ENCODE measurements at regions not wholly inside any gene's neighbourhood (a gene's known extent, or its start where the extent isn't known, plus 50 kb on each side); places are given as distances from the start of the nearest gene placed in this dataset.

GRCh38 chr21:25341981-25342380 is 265.3 kb downstream of the MRPL39 start:
- H3K27me3 Mint-ChIP-seq, result peaks cover 4 to 15% (median 12%) of the 10 kb centered on the region in 5 donors
- CTCF ChIA-PET, result no interaction called here
- no peak for DNase-seq
- no peak overlapping the region for H3K27ac ChIP-seq (ENCODE audit: low read depth, low read length)
- no peaks in the 10 kb centered on the region for H3K4me1 ChIP-seq (ENCODE audit: control insufficient read depth in 2 of 2, insufficient read depth in 2 of 2, low read length in 2 of 2)
- no peaks in the 10 kb centered on the region for H3K36me3 ChIP-seq (ENCODE audit: control insufficient read depth in 2 of 3, insufficient read depth in 3 of 3, low read length in 3 of 3)
- intact Hi-C loops (cut with micrococcal nuclease), result no loop called here
- H3K4me3 Mint-ChIP-seq, result no peak overlapping the region
- no peak for ATAC-seq
- no peak overlapping the region for H3K4me3 ChIP-seq (ENCODE audit: low read length)
- POLR2A ChIA-PET, result no interaction called here
- no peak overlapping the region for H3K27ac Mint-ChIP-seq
- H3K27me3 ChIP-seq (ENCODE audit: control insufficient read depth in 2 of 2, insufficient read depth in 2 of 2, low read length in 2 of 2), result peaks cover 0 to 5% of the 10 kb centered on the region in 2 donors
- H3K4me1 Mint-ChIP-seq, result no peaks in the 10 kb centered on the region
- H3K9me3 ChIP-seq (ENCODE audit: control insufficient read depth in 2 of 3, low read length in 3 of 3), result no peaks in the 10 kb centered on the region
- peaks cover 0 to 1% (median 0%) of the 10 kb centered on the region in 11 donors for H3K9me3 Mint-ChIP-seq
- H3K36me3 Mint-ChIP-seq, result no peaks in the 10 kb centered on the region

- no peaks in the 10 kb centered on the region for H3K36me3 ChIP-seq (ENCODE audit: control insufficient read depth in 2 of 3, insufficient read depth in 3 of 3, low read length in 3 of 3)
- ATAC-seq (no peak), DNase-seq (no peak)
- H3K27ac Mint-ChIP-seq, result no peak overlapping the region
- H3K27ac ChIP-seq (ENCODE audit: low read depth, low read length), result no peak overlapping the region
- ChIA-PET CTCF (no interaction called here), POLR2A (no interaction called here)
- peaks cover 0 to 5% of the 10 kb centered on the region in 2 donors for H3K27me3 ChIP-seq (ENCODE audit: control insufficient read depth in 2 of 2, insufficient read depth in 2 of 2, low read length in 2 of 2)
- H3K4me3 ChIP-seq (ENCODE audit: low read length), result no peak overlapping the region
- peaks cover 0 to 15% (median 4%) of the 10 kb centered on the region in 5 donors for H3K27me3 Mint-ChIP-seq
- no peaks in the 10 kb centered on the region for H3K4me1 ChIP-seq (ENCODE audit: control insufficient read depth in 2 of 2, insufficient read depth in 2 of 2, low read length in 2 of 2)
- no peaks in the 10 kb centered on the region for H3K9me3 ChIP-seq (ENCODE audit: control insufficient read depth in 2 of 3, low read length in 3 of 3)
- intact Hi-C loops (cut with micrococcal nuclease), result no loop called here
- no peaks in the 10 kb centered on the region for H3K4me1 Mint-ChIP-seq
- no peak overlapping the region for H3K4me3 Mint-ChIP-seq
- H3K9me3 Mint-ChIP-seq, result peaks cover 0 to 4% (median 0%) of the 10 kb centered on the region in 11 donors
- H3K36me3 Mint-ChIP-seq, result no peaks in the 10 kb centered on the region
Measured at GRCh38 chr21:25338415-25338814, 268.9 kb downstream of the MRPL39 start.

- ChIA-PET POLR2A (no interaction called here), CTCF (no interaction called here)
- no peak overlapping the region for H3K27ac ChIP-seq (ENCODE audit: low read depth, low read length)
- no peaks in the 10 kb centered on the region for H3K9me3 ChIP-seq (ENCODE audit: control insufficient read depth in 2 of 3, low read length in 3 of 3)
- Mint-ChIP-seq H3K9me3 (peaks cover 0 to 4% (median 0%) of the 10 kb centered on the region in 11 donors), H3K4me1 (no peaks in the 10 kb centered on the region), H3K27ac (no peak overlapping the region), H3K27me3 (peaks cover 0 to 6% (median 2%) of the 10 kb centered on the region in 5 donors), H3K36me3 (no peaks in the 10 kb centered on the region), H3K4me3 (no peak overlapping the region)
- peaks cover 0 to 5% of the 10 kb centered on the region in 2 donors for H3K27me3 ChIP-seq (ENCODE audit: control insufficient read depth in 2 of 2, insufficient read depth in 2 of 2, low read length in 2 of 2)
- H3K4me1 ChIP-seq (ENCODE audit: control insufficient read depth in 2 of 2, insufficient read depth in 2 of 2, low read length in 2 of 2), result no peaks in the 10 kb centered on the region
- DNase-seq (no peak), ATAC-seq (no peak)
- H3K4me3 ChIP-seq (ENCODE audit: low read length), result no peak overlapping the region
- intact Hi-C loops (cut with micrococcal nuclease), result no loop called here
- no peaks in the 10 kb centered on the region for H3K36me3 ChIP-seq (ENCODE audit: control insufficient read depth in 2 of 3, insufficient read depth in 3 of 3, low read length in 3 of 3)
Measured at GRCh38 chr21:25334046-25334730, 273.1 kb downstream of the MRPL39 start.

- no peak for DNase-seq
- ChIA-PET POLR2A (no interaction called here), CTCF (no interaction called here)
- no peak overlapping the region for H3K27ac Mint-ChIP-seq
- no peaks in the 10 kb centered on the region for H3K4me1 Mint-ChIP-seq
- H3K4me3 ChIP-seq (ENCODE audit: low read length), result no peak overlapping the region
- no peaks in the 10 kb centered on the region for H3K36me3 Mint-ChIP-seq
- no peak for ATAC-seq
- peaks cover 0 to 4% (median 0%) of the 10 kb centered on the region in 11 donors for H3K9me3 Mint-ChIP-seq
- no peaks in the 10 kb centered on the region for H3K9me3 ChIP-seq (ENCODE audit: control insufficient read depth in 2 of 3, low read length in 3 of 3)
- H3K4me1 ChIP-seq (ENCODE audit: control insufficient read depth in 2 of 2, insufficient read depth in 2 of 2, low read length in 2 of 2), result no peaks in the 10 kb centered on the region
- no peaks in the 10 kb centered on the region for H3K27me3 ChIP-seq (ENCODE audit: control insufficient read depth in 2 of 2, insufficient read depth in 2 of 2, low read length in 2 of 2)
- H3K4me3 Mint-ChIP-seq, result no peak overlapping the region
- no peak overlapping the region for H3K27ac ChIP-seq (ENCODE audit: low read depth, low read length)
- intact Hi-C loops (cut with micrococcal nuclease), result no loop called here
- no peaks in the 10 kb centered on the region for H3K36me3 ChIP-seq (ENCODE audit: control insufficient read depth in 2 of 3, insufficient read depth in 3 of 3, low read length in 3 of 3)
- peaks cover 0 to 9% (median 4%) of the 10 kb centered on the region in 5 donors for H3K27me3 Mint-ChIP-seq
Measured at GRCh38 chr21:25331286-25331685, 276.0 kb downstream of the MRPL39 start.

GRCh38 chr21:25330266-25330665 is 277.0 kb downstream of the MRPL39 start:
- ChIA-PET CTCF (no interaction called here), POLR2A (no interaction called here)
- no peak overlapping the region for H3K4me3 ChIP-seq (ENCODE audit: low read length)
- intact Hi-C loops (cut with micrococcal nuclease), result no loop called here
- Mint-ChIP-seq H3K27me3 (peaks cover 0 to 10% (median 9%) of the 10 kb centered on the region in 5 donors), H3K4me1 (no peaks in the 10 kb centered on the region), H3K27ac (no peak overlapping the region), H3K36me3 (no peaks in the 10 kb centered on the region), H3K4me3 (no peak overlapping the region), H3K9me3 (peaks cover 0 to 4% (median 0%) of the 10 kb centered on the region in 11 donors)
- H3K27me3 ChIP-seq (ENCODE audit: control insufficient read depth in 2 of 2, insufficient read depth in 2 of 2, low read length in 2 of 2), result no peaks in the 10 kb centered on the region
- no peaks in the 10 kb centered on the region for H3K9me3 ChIP-seq (ENCODE audit: control insufficient read depth in 2 of 3, low read length in 3 of 3)
- H3K36me3 ChIP-seq (ENCODE audit: control insufficient read depth in 2 of 3, insufficient read depth in 3 of 3, low read length in 3 of 3), result no peaks in the 10 kb centered on the region
- DNase-seq, result no peak
- no peak overlapping the region for H3K27ac ChIP-seq (ENCODE audit: low read depth, low read length)
- ATAC-seq, result no peak
- no peaks in the 10 kb centered on the region for H3K4me1 ChIP-seq (ENCODE audit: control insufficient read depth in 2 of 2, insufficient read depth in 2 of 2, low read length in 2 of 2)

- no peaks in the 10 kb centered on the region for H3K9me3 ChIP-seq (ENCODE audit: control insufficient read depth in 2 of 3, low read length in 3 of 3)
- Mint-ChIP-seq H3K27me3 (peaks cover 0 to 14% (median 9%) of the 10 kb centered on the region in 5 donors), H3K4me3 (no peak overlapping the region), H3K9me3 (peaks cover 0 to 3% (median 0%) of the 10 kb centered on the region in 11 donors), H3K27ac (no peak overlapping the region), H3K36me3 (no peaks in the 10 kb centered on the region), H3K4me1 (no peaks in the 10 kb centered on the region)
- no peak overlapping the region for H3K4me3 ChIP-seq (ENCODE audit: low read length)
- H3K27ac ChIP-seq (ENCODE audit: low read depth, low read length), result no peak overlapping the region
- no peaks in the 10 kb centered on the region for H3K36me3 ChIP-seq (ENCODE audit: control insufficient read depth in 2 of 3, insufficient read depth in 3 of 3, low read length in 3 of 3)
- ChIA-PET POLR2A (no interaction called here), CTCF (no interaction called here)
- intact Hi-C loops (cut with micrococcal nuclease), result no loop called here
- ATAC-seq (no peak), DNase-seq (no peak)
- H3K4me1 ChIP-seq (ENCODE audit: control insufficient read depth in 2 of 2, insufficient read depth in 2 of 2, low read length in 2 of 2), result no peaks in the 10 kb centered on the region
- H3K27me3 ChIP-seq (ENCODE audit: control insufficient read depth in 2 of 2, insufficient read depth in 2 of 2, low read length in 2 of 2), result no peaks in the 10 kb centered on the region
Measured at GRCh38 chr21:25329227-25329825, 278.0 kb downstream of the MRPL39 start.

- H3K27ac ChIP-seq (ENCODE audit: low read depth, low read length), result no peak overlapping the region
- ATAC-seq (no peak), DNase-seq (no peak)
- H3K27me3 ChIP-seq (ENCODE audit: control insufficient read depth in 2 of 2, insufficient read depth in 2 of 2, low read length in 2 of 2), result no peaks in the 10 kb centered on the region
- no peak overlapping the region for H3K4me3 Mint-ChIP-seq
- no peaks in the 10 kb centered on the region for H3K9me3 ChIP-seq (ENCODE audit: control insufficient read depth in 2 of 3, low read length in 3 of 3)
- H3K4me1 ChIP-seq (ENCODE audit: control insufficient read depth in 2 of 2, insufficient read depth in 2 of 2, low read length in 2 of 2), result no peaks in the 10 kb centered on the region
- H3K9me3 Mint-ChIP-seq, result no peaks in the 10 kb centered on the region
- intact Hi-C loops (cut with micrococcal nuclease), result no loop called here
- H3K36me3 ChIP-seq (ENCODE audit: control insufficient read depth in 2 of 3, insufficient read depth in 3 of 3, low read length in 3 of 3), result no peaks in the 10 kb centered on the region
- POLR2A ChIA-PET, result no interaction called here
- H3K4me3 ChIP-seq (ENCODE audit: low read length), result no peak overlapping the region
- no peak overlapping the region for H3K27ac Mint-ChIP-seq
- H3K27me3 Mint-ChIP-seq, result peaks cover 0 to 19% (median 9%) of the 10 kb centered on the region in 5 donors
- no peaks in the 10 kb centered on the region for H3K4me1 Mint-ChIP-seq
- no peaks in the 10 kb centered on the region for H3K36me3 Mint-ChIP-seq
- CTCF ChIA-PET, result no interaction called here
Measured at GRCh38 chr21:25328736-25329135, 278.5 kb downstream of the MRPL39 start.
